Activated CD4-positive, alpha-beta T cell treated with anti-CD3 and anti-CD28 coated beads, Interleukin-2, amount 10 ng/mL, durations not matched to agents 7 days and 5 days (primary cell): ENCODE measurements at regions not wholly inside any gene's neighbourhood (a gene's known extent, or its start where the extent isn't known, plus 50 kb on each side); places are given as distances from the start of the nearest gene placed in this dataset.
"Not testable (repeated sequence)": the region's sequence is repeated elsewhere in the genome, so short reads cannot be mapped to it uniquely, and the experiment has no call there.

Experiments used
- CTCF ChIA-PET: fragments of 350-600 bp; sonication (Branson Sonifier 250); formaldehyde crosslinking; loops from one replicate; lab custom pipeline; 2021; ENCODE audit warnings: antibody characterized with exemption; lab: Charles Lee
- POLR2A ChIA-PET: fragments of 350-600 bp; sonication (Branson Sonifier 250); formaldehyde crosslinking; loops from one replicate; lab custom pipeline; 2021; ENCODE audit warnings: antibody characterized with exemption; lab: Charles Lee
- DNase-seq: peaks from one replicate; pipeline ENCODE4 v3.0.0-alpha.2; 2020
- H3K27ac Mint-ChIP-seq: one replicate; pipeline ENCODE4 v1.8.0; 2021; ENCODE audit warnings: mild to moderate bottlenecking, moderate library complexity, mixed read lengths
- H3K27me3 Mint-ChIP-seq: one replicate; pipeline ENCODE4 v1.8.0; 2021; ENCODE audit warnings: mixed read lengths
- H3K36me3 Mint-ChIP-seq: one replicate; pipeline ENCODE4 v1.8.0; 2021; ENCODE audit warnings: low read depth, mixed read lengths
- H3K4me1 Mint-ChIP-seq: one replicate; pipeline ENCODE4 v1.8.0; 2021; ENCODE audit warnings: mixed read lengths
- H3K4me3 Mint-ChIP-seq: one replicate; pipeline ENCODE4 v1.8.0; 2021; ENCODE audit warnings: mild to moderate bottlenecking, moderate library complexity, mixed read lengths
- H3K9me3 Mint-ChIP-seq: one replicate; pipeline ENCODE4 v1.8.0; 2021; ENCODE audit warnings: mixed read lengths

GRCh38 chr3:73120710-73121109 lies 59.3 kb downstream of the EBLN2 start:
- Mint-ChIP-seq H3K27me3 (no peaks in the 10 kb centered on the region), H3K4me1 (no peaks in the 10 kb centered on the region), H3K9me3 (no peaks in the 10 kb centered on the region), H3K4me3 (no peak overlapping the region), H3K36me3 (no peaks in the 10 kb centered on the region), H3K27ac (no peak overlapping the region)
- no peak for DNase-seq
- ChIA-PET POLR2A (no interaction called here), CTCF (no interaction called here)

GRCh38 chr3:73121669-73122331 lies 60.3 kb downstream of the EBLN2 start:
- DNase-seq: no peak
- CTCF ChIA-PET: no interaction called here
- Mint-ChIP-seq H3K9me3 (no peaks in the 10 kb centered on the region), H3K36me3 (no peaks in the 10 kb centered on the region), H3K4me1 (no peaks in the 10 kb centered on the region), H3K27me3 (peaks cover 3% of the 10 kb centered on the region), H3K4me3 (no peak overlapping the region), H3K27ac (no peak overlapping the region)
- POLR2A ChIA-PET: no interaction called here

- Mint-ChIP-seq H3K27ac (no peak overlapping the region), H3K27me3 (peaks cover 31% of the 10 kb centered on the region), H3K4me1 (no peaks in the 10 kb centered on the region), H3K4me3 (no peak overlapping the region), H3K36me3 (no peaks in the 10 kb centered on the region), H3K9me3 (peaks cover 8% of the 10 kb centered on the region)
- ChIA-PET POLR2A (no interaction called here), CTCF (no interaction called here)
- DNase-seq: no peak
Measured at GRCh38 chr3:73134034-73134433, 72.6 kb downstream of the EBLN2 start.

GRCh38 chr3:73136941-73137340 lies 75.5 kb downstream of the EBLN2 start:
- Mint-ChIP-seq H3K4me3 (no peak overlapping the region), H3K4me1 (no peaks in the 10 kb centered on the region), H3K27me3 (peaks cover 18% of the 10 kb centered on the region), H3K36me3 (no peaks in the 10 kb centered on the region), H3K27ac (no peak overlapping the region), H3K9me3 (peaks cover 8% of the 10 kb centered on the region)
- CTCF ChIA-PET: no interaction called here
- no peak for DNase-seq
- POLR2A ChIA-PET: no interaction called here

GRCh38 chr3:73137736-73138403 lies 76.4 kb downstream of the EBLN2 start:
- Mint-ChIP-seq H3K9me3 (peaks cover 6% of the 10 kb centered on the region), H3K27ac (no peak overlapping the region), H3K36me3 (no peaks in the 10 kb centered on the region), H3K4me3 (no peak overlapping the region), H3K27me3 (peaks cover 13% of the 10 kb centered on the region), H3K4me1 (no peaks in the 10 kb centered on the region)
- DNase-seq: no peak
- ChIA-PET POLR2A (no interaction called here), CTCF (interaction anchor here (0.6 kb wide), 1 partner anchor 1843 kb away, joined by 3 read pairs; no protein-coding TSS in a partner anchor)

GRCh38 chr3:73140772-73141442 lies 79.4 kb downstream of the EBLN2 start:
- H3K4me3 Mint-ChIP-seq: no peak overlapping the region
- no peak for DNase-seq
- no peaks in the 10 kb centered on the region for H3K9me3 Mint-ChIP-seq
- ChIA-PET CTCF (interaction anchor here (0.6 kb wide), 1 partner anchor 32 kb away, joined by 4 read pairs; no protein-coding TSS in a partner anchor), POLR2A (no interaction called here)
- H3K36me3 Mint-ChIP-seq: no peaks in the 10 kb centered on the region
- H3K27ac Mint-ChIP-seq: no peak overlapping the region
- H3K27me3 Mint-ChIP-seq: no peaks in the 10 kb centered on the region
- no peaks in the 10 kb centered on the region for H3K4me1 Mint-ChIP-seq

- Mint-ChIP-seq H3K4me3 (no peak overlapping the region), H3K9me3 (no peaks in the 10 kb centered on the region), H3K36me3 (no peaks in the 10 kb centered on the region), H3K4me1 (no peaks in the 10 kb centered on the region), H3K27ac (no peak overlapping the region), H3K27me3 (peaks cover 4% of the 10 kb centered on the region)
- CTCF ChIA-PET: interaction anchor here (0.6 kb wide), 1 partner anchor 32 kb away, joined by 4 read pairs; no protein-coding TSS in a partner anchor
- POLR2A ChIA-PET: no interaction called here
- DNase-seq: no peak
Measured at GRCh38 chr3:73141525-73141924, 80.1 kb downstream of the EBLN2 start.

GRCh38 chr3:73143401-73143800 lies 81.9 kb downstream of the EBLN2 start:
- DNase-seq: no peak
- H3K4me1 Mint-ChIP-seq: no peaks in the 10 kb centered on the region
- no peaks in the 10 kb centered on the region for H3K9me3 Mint-ChIP-seq
- H3K27ac Mint-ChIP-seq: no peak overlapping the region
- peaks cover 8% of the 10 kb centered on the region for H3K27me3 Mint-ChIP-seq
- POLR2A ChIA-PET: no interaction called here
- no peaks in the 10 kb centered on the region for H3K36me3 Mint-ChIP-seq
- CTCF ChIA-PET: no interaction called here
- H3K4me3 Mint-ChIP-seq: no peak overlapping the region

GRCh38 chr3:73143821-73144237 lies 82.4 kb downstream of the EBLN2 start:
- Mint-ChIP-seq H3K27me3 (peaks cover 8% of the 10 kb centered on the region), H3K9me3 (no peaks in the 10 kb centered on the region), H3K27ac (no peak overlapping the region), H3K36me3 (no peaks in the 10 kb centered on the region), H3K4me3 (no peak overlapping the region), H3K4me1 (no peaks in the 10 kb centered on the region)
- CTCF ChIA-PET: no interaction called here
- no peak for DNase-seq
- POLR2A ChIA-PET: no interaction called here

GRCh38 chr3:73144276-73144675 lies 82.8 kb downstream of the EBLN2 start:
- H3K4me3 Mint-ChIP-seq: no peak overlapping the region
- ChIA-PET CTCF (no interaction called here), POLR2A (no interaction called here)
- no peak for DNase-seq
- no peak overlapping the region for H3K27ac Mint-ChIP-seq
- peaks cover 8% of the 10 kb centered on the region for H3K27me3 Mint-ChIP-seq
- H3K36me3 Mint-ChIP-seq: no peaks in the 10 kb centered on the region
- H3K4me1 Mint-ChIP-seq: no peaks in the 10 kb centered on the region
- H3K9me3 Mint-ChIP-seq: no peaks in the 10 kb centered on the region

- H3K4me3 Mint-ChIP-seq: no peak overlapping the region
- DNase-seq: no peak
- no peaks in the 10 kb centered on the region for H3K9me3 Mint-ChIP-seq
- no peak overlapping the region for H3K27ac Mint-ChIP-seq
- peaks cover 8% of the 10 kb centered on the region for H3K27me3 Mint-ChIP-seq
- no peaks in the 10 kb centered on the region for H3K4me1 Mint-ChIP-seq
- ChIA-PET CTCF (no interaction called here), POLR2A (no interaction called here)
- H3K36me3 Mint-ChIP-seq: no peaks in the 10 kb centered on the region
Measured at GRCh38 chr3:73144828-73145227, 83.4 kb downstream of the EBLN2 start.

GRCh38 chr3:73147479-73147878 lies 86.0 kb downstream of the EBLN2 start:
- H3K4me3 Mint-ChIP-seq, H3K36me3 Mint-ChIP-seq, H3K4me1 Mint-ChIP-seq, DNase-seq, H3K27ac Mint-ChIP-seq, POLR2A ChIA-PET, H3K9me3 Mint-ChIP-seq, H3K27me3 Mint-ChIP-seq: not testable (repeated sequence)
- CTCF ChIA-PET: interaction anchor here (0.7 kb wide), 1 partner anchor 19 kb away, joined by 4 read pairs; no protein-coding TSS in a partner anchor

GRCh38 chr3:73148206-73148605 lies 86.7 kb downstream of the EBLN2 start:
- DNase-seq: no peak
- Mint-ChIP-seq H3K27me3 (peaks cover 8% of the 10 kb centered on the region), H3K4me3 (no peak overlapping the region), H3K36me3 (no peaks in the 10 kb centered on the region), H3K27ac (no peak overlapping the region), H3K4me1 (no peaks in the 10 kb centered on the region), H3K9me3 (no peaks in the 10 kb centered on the region)
- CTCF ChIA-PET: no interaction called here
- POLR2A ChIA-PET: no interaction called here
